ENCODE measurements at regions not wholly inside any gene's neighbourhood (a gene's known extent, or its start where the extent isn't known, plus 50 kb on each side); places are given as distances from the start of the nearest gene placed in this dataset.

DNA sequence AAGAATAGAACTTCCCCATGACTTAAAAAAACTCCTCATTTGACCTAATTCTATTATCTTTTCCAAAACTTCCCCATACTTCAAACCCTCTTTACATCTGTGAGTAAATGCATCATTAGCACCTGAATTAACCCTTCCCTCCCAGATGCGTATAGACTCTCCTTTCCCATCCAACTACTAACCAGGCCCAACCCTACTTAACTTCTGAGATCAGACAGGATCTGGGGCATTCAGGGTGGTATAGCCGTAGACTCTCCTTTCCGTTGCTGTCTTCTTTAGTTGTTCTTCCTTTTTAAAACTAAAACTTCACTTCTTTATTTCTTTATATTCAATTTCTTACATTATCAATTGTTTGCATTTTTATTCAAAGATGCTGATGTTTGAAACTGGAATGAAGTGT is 165.2 kb downstream of the SLCO4C1 start:
- TF ChIP-seq CEBPB (IDR thresholded peaks at IDR 0.05; ENCODE audit: low read depth, low read length), result no peak
- TF ChIP-seq MAFK (IDR thresholded peaks at IDR 0.05; ENCODE audit: low read depth, low read length), result no peak
- no peak for TF ChIP-seq BRCA1 (IDR thresholded peaks at IDR 0.05; ENCODE audit: low read depth, low read length)
- no peak for TF ChIP-seq NRF1 (IDR thresholded peaks at IDR 0.05; ENCODE audit: low read depth, low read length)
- TF ChIP-seq, protein P1, sequence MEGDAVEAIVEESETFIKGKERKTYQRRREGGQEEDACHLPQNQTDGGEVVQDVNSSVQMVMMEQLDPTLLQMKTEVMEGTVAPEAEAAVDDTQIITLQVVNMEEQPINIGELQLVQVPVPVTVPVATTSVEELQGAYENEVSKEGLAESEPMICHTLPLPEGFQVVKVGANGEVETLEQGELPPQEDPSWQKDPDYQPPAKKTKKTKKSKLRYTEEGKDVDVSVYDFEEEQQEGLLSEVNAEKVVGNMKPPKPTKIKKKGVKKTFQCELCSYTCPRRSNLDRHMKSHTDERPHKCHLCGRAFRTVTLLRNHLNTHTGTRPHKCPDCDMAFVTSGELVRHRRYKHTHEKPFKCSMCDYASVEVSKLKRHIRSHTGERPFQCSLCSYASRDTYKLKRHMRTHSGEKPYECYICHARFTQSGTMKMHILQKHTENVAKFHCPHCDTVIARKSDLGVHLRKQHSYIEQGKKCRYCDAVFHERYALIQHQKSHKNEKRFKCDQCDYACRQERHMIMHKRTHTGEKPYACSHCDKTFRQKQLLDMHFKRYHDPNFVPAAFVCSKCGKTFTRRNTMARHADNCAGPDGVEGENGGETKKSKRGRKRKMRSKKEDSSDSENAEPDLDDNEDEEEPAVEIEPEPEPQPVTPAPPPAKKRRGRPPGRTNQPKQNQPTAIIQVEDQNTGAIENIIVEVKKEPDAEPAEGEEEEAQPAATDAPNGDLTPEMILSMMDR (IDR thresholded peaks at IDR 0.05; ENCODE audit: control extremely low read depth in 1 of 3, insufficient read depth in 1 of 3, low read depth in 1 of 3, low read length in 3 of 3), result no peak
- no peak for TF ChIP-seq CHD2 (IDR thresholded peaks at IDR 0.05; ENCODE audit: low read length)
- no peak for TF ChIP-seq RAD21 (IDR thresholded peaks at IDR 0.05 in 1 of 2, conservative IDR thresholded peaks at IDR 0.05 in 1 of 2; ENCODE audit: low read depth in 2 of 2, low read length in 2 of 2)
- no peak for TF ChIP-seq BACH1 (IDR thresholded peaks at IDR 0.05; ENCODE audit: low read length)
- no peak for TF ChIP-seq EGR1 (IDR thresholded peaks at IDR 0.05; ENCODE audit: borderline replicate concordance, low read depth, low read length)
- no peak for TF ChIP-seq ASH2L (IDR thresholded peaks at IDR 0.05; ENCODE audit: low read length)

Data from H1 (cell line).